Activated CD4-positive, alpha-beta memory T cell treated with anti-CD3 and anti-CD28 coated beads, Interleukin-2, amount 10 ng/mL, durations not matched to agents 7 days and 5 days (primary cell): ENCODE measurements at regions not wholly inside any gene's neighbourhood (a gene's known extent, or its start where the extent isn't known, plus 50 kb on each side); places are given as distances from the start of the nearest gene placed in this dataset.

Experiments
- CTCF ChIA-PET: fragments of 350-600 bp; sonication (Branson Sonifier 250); formaldehyde crosslinking; loops from one replicate; lab custom pipeline; 2021; ENCODE audit warnings: antibody characterized with exemption, inconsistent platforms; lab: Charles Lee
- POLR2A ChIA-PET: fragments of 350-600 bp; sonication (Branson Sonifier 250); formaldehyde crosslinking; loops from one replicate; lab custom pipeline; 2021; ENCODE audit warnings: antibody characterized with exemption; lab: Charles Lee
- DNase-seq: peaks from one replicate; pipeline ENCODE4 v3.0.0-alpha.2; 2020
- H3K27ac Mint-ChIP-seq: one replicate; pipeline ENCODE4 v1.8.0; 2021; ENCODE audit warnings: mild to moderate bottlenecking, mixed read lengths
- H3K27me3 Mint-ChIP-seq: one replicate; pipeline ENCODE4 v1.8.0; 2021; ENCODE audit warnings: mixed read lengths
- H3K36me3 Mint-ChIP-seq: one replicate; pipeline ENCODE4 v1.8.0; 2021; ENCODE audit warnings: low read depth, mixed read lengths
- H3K4me1 Mint-ChIP-seq: one replicate; pipeline ENCODE4 v1.8.0; 2021; ENCODE audit warnings: mixed read lengths
- H3K4me3 Mint-ChIP-seq: one replicate; pipeline ENCODE4 v1.8.0; 2021; ENCODE audit warnings: mild to moderate bottlenecking, mixed read lengths
- H3K9me3 Mint-ChIP-seq: one replicate; pipeline ENCODE4 v1.8.0; 2021; ENCODE audit warnings: mixed read lengths

GRCh38 chr4:181958446-181958845 lies 284.8 kb upstream of the TENM3 start:
- no peak overlapping the region for H3K27ac Mint-ChIP-seq
- POLR2A ChIA-PET = no interaction called here
- H3K4me3 Mint-ChIP-seq = no peak overlapping the region
- no peaks in the 10 kb centered on the region for H3K27me3 Mint-ChIP-seq
- H3K4me1 Mint-ChIP-seq = no peaks in the 10 kb centered on the region
- H3K9me3 Mint-ChIP-seq = no peaks in the 10 kb centered on the region
- H3K36me3 Mint-ChIP-seq = no peaks in the 10 kb centered on the region
- no peak for DNase-seq
- CTCF ChIA-PET = no interaction called here

GRCh38 chr4:181959121-181959520 lies 284.1 kb upstream of the TENM3 start:
- POLR2A ChIA-PET = no interaction called here
- Mint-ChIP-seq H3K4me3 (no peak overlapping the region), H3K4me1 (no peaks in the 10 kb centered on the region), H3K27me3 (no peaks in the 10 kb centered on the region), H3K36me3 (no peaks in the 10 kb centered on the region), H3K27ac (no peak overlapping the region), H3K9me3 (no peaks in the 10 kb centered on the region)
- CTCF ChIA-PET = no interaction called here
- no peak for DNase-seq

- Mint-ChIP-seq H3K9me3 (no peaks in the 10 kb centered on the region), H3K4me3 (no peak overlapping the region), H3K4me1 (no peaks in the 10 kb centered on the region), H3K27ac (no peak overlapping the region), H3K36me3 (no peaks in the 10 kb centered on the region), H3K27me3 (no peaks in the 10 kb centered on the region)
- no peak for DNase-seq
- ChIA-PET CTCF (no interaction called here), POLR2A (no interaction called here)
Observed at GRCh38 chr4:181960384-181960783, 282.8 kb upstream of the TENM3 start.

- ChIA-PET POLR2A (no interaction called here), CTCF (no interaction called here)
- Mint-ChIP-seq H3K4me3 (no peak overlapping the region), H3K27me3 (no peaks in the 10 kb centered on the region), H3K4me1 (no peaks in the 10 kb centered on the region), H3K36me3 (no peaks in the 10 kb centered on the region), H3K9me3 (no peaks in the 10 kb centered on the region), H3K27ac (no peak overlapping the region)
- DNase-seq = no peak
Observed at GRCh38 chr4:181962321-181962720, 280.9 kb upstream of the TENM3 start.

- Mint-ChIP-seq H3K9me3 (no peaks in the 10 kb centered on the region), H3K27ac (no peak overlapping the region), H3K27me3 (no peaks in the 10 kb centered on the region), H3K36me3 (no peaks in the 10 kb centered on the region), H3K4me1 (no peaks in the 10 kb centered on the region), H3K4me3 (no peak overlapping the region)
- DNase-seq = no peak
- ChIA-PET POLR2A (no interaction called here), CTCF (no interaction called here)
Observed at GRCh38 chr4:181964731-181965130, 278.5 kb upstream of the TENM3 start.

GRCh38 chr4:181966104-181966551 lies 277.1 kb upstream of the TENM3 start:
- ChIA-PET POLR2A (no interaction called here), CTCF (no interaction called here)
- no peak for DNase-seq
- Mint-ChIP-seq H3K9me3 (no peaks in the 10 kb centered on the region), H3K36me3 (no peaks in the 10 kb centered on the region), H3K27ac (no peak overlapping the region), H3K4me1 (no peaks in the 10 kb centered on the region), H3K4me3 (no peak overlapping the region), H3K27me3 (no peaks in the 10 kb centered on the region)

- Mint-ChIP-seq H3K36me3 (no peaks in the 10 kb centered on the region), H3K4me1 (no peaks in the 10 kb centered on the region), H3K4me3 (no peak overlapping the region), H3K9me3 (no peaks in the 10 kb centered on the region), H3K27ac (no peak overlapping the region), H3K27me3 (no peaks in the 10 kb centered on the region)
- POLR2A ChIA-PET = no interaction called here
- no peak for DNase-seq
- CTCF ChIA-PET = no interaction called here
Observed at GRCh38 chr4:181967401-181967800, 275.8 kb upstream of the TENM3 start.

GRCh38 chr4:181968371-181968770 lies 274.8 kb upstream of the TENM3 start:
- no peak for DNase-seq
- CTCF ChIA-PET = no interaction called here
- no peaks in the 10 kb centered on the region for H3K36me3 Mint-ChIP-seq
- no peaks in the 10 kb centered on the region for H3K9me3 Mint-ChIP-seq
- H3K4me3 Mint-ChIP-seq = no peak overlapping the region
- H3K4me1 Mint-ChIP-seq = no peaks in the 10 kb centered on the region
- POLR2A ChIA-PET = no interaction called here
- no peak overlapping the region for H3K27ac Mint-ChIP-seq
- H3K27me3 Mint-ChIP-seq = no peaks in the 10 kb centered on the region

- Mint-ChIP-seq H3K36me3 (no peaks in the 10 kb centered on the region), H3K27ac (no peak overlapping the region), H3K27me3 (no peaks in the 10 kb centered on the region), H3K4me1 (no peaks in the 10 kb centered on the region), H3K4me3 (no peak overlapping the region), H3K9me3 (no peaks in the 10 kb centered on the region)
- ChIA-PET CTCF (no interaction called here), POLR2A (no interaction called here)
- no peak for DNase-seq
Observed at GRCh38 chr4:181969151-181969550, 274.1 kb upstream of the TENM3 start.

GRCh38 chr4:181970366-181970765 lies 272.8 kb upstream of the TENM3 start:
- Mint-ChIP-seq H3K27ac (no peak overlapping the region), H3K4me3 (no peak overlapping the region), H3K36me3 (no peaks in the 10 kb centered on the region), H3K9me3 (peaks cover under 1% of the 10 kb centered on the region), H3K27me3 (no peaks in the 10 kb centered on the region), H3K4me1 (no peaks in the 10 kb centered on the region)
- ChIA-PET CTCF (no interaction called here), POLR2A (no interaction called here)
- no peak for DNase-seq

- ChIA-PET CTCF (no interaction called here), POLR2A (no interaction called here)
- H3K27me3 Mint-ChIP-seq = no peaks in the 10 kb centered on the region
- DNase-seq = no peak
- H3K36me3 Mint-ChIP-seq = no peaks in the 10 kb centered on the region
- H3K9me3 Mint-ChIP-seq = peaks cover 8% of the 10 kb centered on the region
- H3K4me1 Mint-ChIP-seq = no peaks in the 10 kb centered on the region
- H3K4me3 Mint-ChIP-seq = no peak overlapping the region
- no peak overlapping the region for H3K27ac Mint-ChIP-seq
Observed at GRCh38 chr4:181971411-181971810, 271.8 kb upstream of the TENM3 start.

GRCh38 chr4:181971973-181972372 lies 271.2 kb upstream of the TENM3 start:
- Mint-ChIP-seq H3K36me3 (no peaks in the 10 kb centered on the region), H3K27ac (no peak overlapping the region), H3K4me3 (no peak overlapping the region), H3K27me3 (no peaks in the 10 kb centered on the region), H3K4me1 (no peaks in the 10 kb centered on the region), H3K9me3 (peaks cover 11% of the 10 kb centered on the region)
- ChIA-PET CTCF (no interaction called here), POLR2A (no interaction called here)
- DNase-seq = no peak

GRCh38 chr4:181976764-181977163 lies 266.4 kb upstream of the TENM3 start:
- peaks cover 16% of the 10 kb centered on the region for H3K9me3 Mint-ChIP-seq
- ChIA-PET CTCF (no interaction called here), POLR2A (no interaction called here)
- no peaks in the 10 kb centered on the region for H3K27me3 Mint-ChIP-seq
- no peak overlapping the region for H3K27ac Mint-ChIP-seq
- H3K4me3 Mint-ChIP-seq = no peak overlapping the region
- no peak for DNase-seq
- H3K36me3 Mint-ChIP-seq = no peaks in the 10 kb centered on the region
- no peaks in the 10 kb centered on the region for H3K4me1 Mint-ChIP-seq

GRCh38 chr4:181982437-181982836 lies 260.8 kb upstream of the TENM3 start:
- Mint-ChIP-seq H3K4me1 (no peaks in the 10 kb centered on the region), H3K9me3 (peaks cover 3% of the 10 kb centered on the region), H3K4me3 (no peak overlapping the region), H3K36me3 (no peaks in the 10 kb centered on the region), H3K27me3 (no peaks in the 10 kb centered on the region), H3K27ac (no peak overlapping the region)
- ChIA-PET POLR2A (no interaction called here), CTCF (no interaction called here)
- DNase-seq = no peak

GRCh38 chr4:181982856-181983255 lies 260.3 kb upstream of the TENM3 start:
- no peaks in the 10 kb centered on the region for H3K4me1 Mint-ChIP-seq
- H3K36me3 Mint-ChIP-seq = no peaks in the 10 kb centered on the region
- no peaks in the 10 kb centered on the region for H3K27me3 Mint-ChIP-seq
- no peak for DNase-seq
- no peak overlapping the region for H3K4me3 Mint-ChIP-seq
- CTCF ChIA-PET = no interaction called here
- H3K9me3 Mint-ChIP-seq = peaks cover under 1% of the 10 kb centered on the region
- H3K27ac Mint-ChIP-seq = no peak overlapping the region
- POLR2A ChIA-PET = no interaction called here
